CD4-positive, alpha-beta memory T cell (primary cell): ENCODE measurements at regions not wholly inside any gene's neighbourhood (a gene's known extent, or its start where the extent isn't known, plus 50 kb on each side); places are given as distances from the start of the nearest gene placed in this dataset.

Experiments used
- CTCF ChIA-PET: fragments of 350-600 bp; sonication (Branson Sonifier 250); formaldehyde crosslinking; loops from one replicate; lab custom pipeline; 2021; ENCODE audit warnings: inconsistent platforms; ENCODE audit not compliant: partially characterized antibody; lab: Charles Lee
- POLR2A ChIA-PET: fragments of 350-600 bp; sonication (Branson Sonifier 250); formaldehyde crosslinking; loops from one replicate; lab custom pipeline; 2021; ENCODE audit not compliant: partially characterized antibody; lab: Charles Lee
- DNase-seq, 5 donors: peaks; one replicate each; pipeline versions ENCODE4 v3.0.0 to v3.0.0-alpha.2; 2020 to 2022; ENCODE audit warnings: mixed read lengths in 1 of 5
- H3K27ac ChIP-seq: one replicate; pipeline ENCODE4 v1.7.0; 2013; ENCODE audit warnings: low read depth, low read length
- H3K27me3 ChIP-seq: 2 replicates; pipeline ENCODE4 v1.7.0; 2013; ENCODE audit warnings: mild to moderate bottlenecking, low read length, moderate library complexity; ENCODE audit not compliant: insufficient read depth
- H3K36me3 ChIP-seq: 2 replicates; pipeline ENCODE4 v1.7.0; 2013; ENCODE audit warnings: mild to moderate bottlenecking, low read length, moderate library complexity; ENCODE audit not compliant: insufficient read depth
- H3K4me1 ChIP-seq: 2 replicates; pipeline ENCODE4 v1.7.0; 2013; ENCODE audit warnings: mild to moderate bottlenecking, low read length, moderate library complexity; ENCODE audit not compliant: insufficient read depth
- H3K4me3 ChIP-seq, 2 donors: one replicate each; pipeline ENCODE4 v1.7.0; 2013; ENCODE audit warnings: low read length in 2 of 2, mild to moderate bottlenecking in 1 of 2
- H3K9me3 ChIP-seq, 2 donors: one replicate each; pipeline ENCODE4 v1.7.0; 2013; ENCODE audit warnings: low read length in 2 of 2, control low read depth in 1 of 2; ENCODE audit not compliant: control insufficient read depth in 1 of 2
- H3K27ac Mint-ChIP-seq, 7 donors: one replicate each; pipeline ENCODE4 v1.8.0; 2020 to 2021; ENCODE audit warnings: mixed read lengths in 7 of 7, mild to moderate bottlenecking in 6 of 7, inconsistent platforms in 3 of 7, moderate library complexity in 3 of 7
- H3K27me3 Mint-ChIP-seq, 2 donors: one replicate each; pipeline ENCODE4 v1.8.0; 2020 to 2021; ENCODE audit warnings: mixed read lengths in 2 of 2
- H3K36me3 Mint-ChIP-seq, 2 donors: one replicate each; pipeline ENCODE4 v1.8.0; 2020 to 2021; ENCODE audit warnings: mixed read lengths in 2 of 2, inconsistent platforms in 1 of 2, mild to moderate bottlenecking in 1 of 2
- H3K4me1 Mint-ChIP-seq, 4 donors: one replicate each; pipeline ENCODE4 v1.8.0; 2020 to 2021; ENCODE audit warnings: mixed read lengths in 4 of 4, mild to moderate bottlenecking in 1 of 4
- H3K4me3 Mint-ChIP-seq, 8 donors: one replicate each; pipeline ENCODE4 v1.8.0; 2020 to 2021; ENCODE audit warnings: mixed read lengths in 8 of 8, mild to moderate bottlenecking in 7 of 8, moderate library complexity in 6 of 8, inconsistent platforms in 3 of 8
- H3K9me3 Mint-ChIP-seq, 8 donors: one replicate each; pipeline ENCODE4 v1.8.0; 2020 to 2021; ENCODE audit warnings: mixed read lengths in 8 of 8, mild to moderate bottlenecking in 5 of 8, inconsistent platforms in 3 of 8, moderate library complexity in 1 of 8
- intact Hi-C: fragments of 100-400 bp; cut with micrococcal nuclease; formaldehyde crosslinking; loops from one replicate; pipeline ENCODE4 v1.15.1; 2023

GRCh38 chr12:23303220-23303619 is 646.2 kb downstream of the SOX5 start:
- no peaks in the 10 kb centered on the region for H3K9me3 ChIP-seq
- CTCF ChIA-PET, result no interaction called here
- Mint-ChIP-seq H3K4me3 (no peak overlapping the region), H3K36me3 (no peaks in the 10 kb centered on the region), H3K27me3 (no peaks in the 10 kb centered on the region), H3K27ac (no peak overlapping the region), H3K4me1 (no peaks in the 10 kb centered on the region), H3K9me3 (peaks cover 0 to 13% (median 3%) of the 10 kb centered on the region in 8 donors)
- intact Hi-C loops, result no loop called here
- H3K4me1 ChIP-seq, result no peaks in the 10 kb centered on the region
- DNase-seq, result no peak
- no peaks in the 10 kb centered on the region for H3K27me3 ChIP-seq
- H3K4me3 ChIP-seq, result no peak overlapping the region
- POLR2A ChIA-PET, result no interaction called here
- no peak overlapping the region for H3K27ac ChIP-seq
- H3K36me3 ChIP-seq, result no peaks in the 10 kb centered on the region

- intact Hi-C loops, result no loop called here
- Mint-ChIP-seq H3K27ac (no peak overlapping the region), H3K4me1 (no peaks in the 10 kb centered on the region), H3K4me3 (no peak overlapping the region), H3K9me3 (peaks cover 0 to 10% (median 3%) of the 10 kb centered on the region in 8 donors), H3K27me3 (no peaks in the 10 kb centered on the region), H3K36me3 (no peaks in the 10 kb centered on the region)
- ChIA-PET CTCF (no interaction called here), POLR2A (no interaction called here)
- Histone ChIP-seq H3K4me3 (no peak overlapping the region), H3K9me3 (no peaks in the 10 kb centered on the region), H3K4me1 (no peaks in the 10 kb centered on the region), H3K36me3 (no peaks in the 10 kb centered on the region), H3K27me3 (no peaks in the 10 kb centered on the region), H3K27ac (no peak overlapping the region)
- DNase-seq, result no peak
Measured at GRCh38 chr12:23303821-23304220, 645.6 kb downstream of the SOX5 start.

- POLR2A ChIA-PET, result no interaction called here
Measured at GRCh38 chr12:23333938-23334337, 615.5 kb downstream of the SOX5 start.

GRCh38 chr12:23335593-23335992 is 613.9 kb downstream of the SOX5 start:
- H3K36me3 ChIP-seq, result no peaks in the 10 kb centered on the region
- peaks cover 0 to 10% (median 0%) of the 10 kb centered on the region in 8 donors for H3K9me3 Mint-ChIP-seq
- H3K27me3 Mint-ChIP-seq, result no peaks in the 10 kb centered on the region
- no peaks in the 10 kb centered on the region for H3K4me1 Mint-ChIP-seq
- intact Hi-C loops, result no loop called here
- no peaks in the 10 kb centered on the region for H3K36me3 Mint-ChIP-seq
- no peak overlapping the region for H3K4me3 ChIP-seq
- no peaks in the 10 kb centered on the region for H3K4me1 ChIP-seq
- no peak overlapping the region for H3K4me3 Mint-ChIP-seq
- H3K27ac Mint-ChIP-seq, result no peak overlapping the region
- H3K27ac ChIP-seq, result no peak overlapping the region
- no peaks in the 10 kb centered on the region for H3K9me3 ChIP-seq
- no peak for DNase-seq
- ChIA-PET POLR2A (no interaction called here), CTCF (no interaction called here)
- no peaks in the 10 kb centered on the region for H3K27me3 ChIP-seq

More at GRCh38 chr12:23333938-23334337, 615.5 kb downstream of the SOX5 start:
- Mint-ChIP-seq H3K27me3 (no peaks in the 10 kb centered on the region), H3K4me1 (no peaks in the 10 kb centered on the region), H3K36me3 (no peaks in the 10 kb centered on the region), H3K4me3 (no peak overlapping the region), H3K9me3 (peaks cover 0 to 8% (median 0%) of the 10 kb centered on the region in 8 donors), H3K27ac (no peak overlapping the region)
- CTCF ChIA-PET, result no interaction called here
- DNase-seq, result no peak
- Histone ChIP-seq H3K4me1 (no peaks in the 10 kb centered on the region), H3K27ac (no peak overlapping the region), H3K9me3 (no peaks in the 10 kb centered on the region), H3K27me3 (no peaks in the 10 kb centered on the region), H3K4me3 (no peak overlapping the region), H3K36me3 (no peaks in the 10 kb centered on the region)
- intact Hi-C loops, result no loop called here

- no peaks in the 10 kb centered on the region for H3K27me3 Mint-ChIP-seq
- no peak overlapping the region for H3K4me3 ChIP-seq
- ChIA-PET POLR2A (no interaction called here), CTCF (no interaction called here)
- H3K4me3 Mint-ChIP-seq, result no peak overlapping the region
- H3K27me3 ChIP-seq, result no peaks in the 10 kb centered on the region
- no peaks in the 10 kb centered on the region for H3K9me3 ChIP-seq
- H3K27ac Mint-ChIP-seq, result no peak overlapping the region
- no peaks in the 10 kb centered on the region for H3K36me3 ChIP-seq
- H3K27ac ChIP-seq, result no peak overlapping the region
- H3K4me1 ChIP-seq, result no peaks in the 10 kb centered on the region
- no peak for DNase-seq
- peaks cover 0 to 10% (median 0%) of the 10 kb centered on the region in 8 donors for H3K9me3 Mint-ChIP-seq
- H3K36me3 Mint-ChIP-seq, result no peaks in the 10 kb centered on the region
- intact Hi-C loops, result no loop called here
- H3K4me1 Mint-ChIP-seq, result no peaks in the 10 kb centered on the region
Measured at GRCh38 chr12:23337213-23337612, 612.3 kb downstream of the SOX5 start.

GRCh38 chr12:23340351-23340750 is 609.1 kb downstream of the SOX5 start:
- Histone ChIP-seq H3K27me3 (no peaks in the 10 kb centered on the region), H3K4me3 (no peak overlapping the region), H3K9me3 (no peaks in the 10 kb centered on the region), H3K27ac (no peak overlapping the region), H3K4me1 (no peaks in the 10 kb centered on the region), H3K36me3 (no peaks in the 10 kb centered on the region)
- H3K4me3 Mint-ChIP-seq, result no peak overlapping the region
- H3K9me3 Mint-ChIP-seq, result peaks cover 0 to 10% (median 2%) of the 10 kb centered on the region in 8 donors
- POLR2A ChIA-PET, result no interaction called here
- H3K27ac Mint-ChIP-seq, result no peak overlapping the region
- H3K36me3 Mint-ChIP-seq, result no peaks in the 10 kb centered on the region
- H3K4me1 Mint-ChIP-seq, result no peaks in the 10 kb centered on the region
- H3K27me3 Mint-ChIP-seq, result no peaks in the 10 kb centered on the region
- intact Hi-C loops, result no loop called here
- no peak for DNase-seq
- CTCF ChIA-PET, result no interaction called here

- no peaks in the 10 kb centered on the region for H3K27me3 ChIP-seq
- peaks cover 0 to 11% (median 3%) of the 10 kb centered on the region in 8 donors for H3K9me3 Mint-ChIP-seq
- CTCF ChIA-PET, result no interaction called here
- no peak overlapping the region for H3K27ac ChIP-seq
- H3K27ac Mint-ChIP-seq, result no peak overlapping the region
- DNase-seq, result no peak
- intact Hi-C loops, result no loop called here
- H3K36me3 ChIP-seq, result no peaks in the 10 kb centered on the region
- no peaks in the 10 kb centered on the region for H3K36me3 Mint-ChIP-seq
- no peaks in the 10 kb centered on the region for H3K27me3 Mint-ChIP-seq
- H3K4me3 ChIP-seq, result no peak overlapping the region
- no peaks in the 10 kb centered on the region for H3K4me1 ChIP-seq
- no peak overlapping the region for H3K4me3 Mint-ChIP-seq
- POLR2A ChIA-PET, result no interaction called here
- no peaks in the 10 kb centered on the region for H3K4me1 Mint-ChIP-seq
- H3K9me3 ChIP-seq, result no peaks in the 10 kb centered on the region
Measured at GRCh38 chr12:23342407-23342806, 607.1 kb downstream of the SOX5 start.

GRCh38 chr12:23349564-23349963 is 599.9 kb downstream of the SOX5 start:
- Mint-ChIP-seq H3K27ac (no peak overlapping the region), H3K4me1 (no peaks in the 10 kb centered on the region), H3K9me3 (peaks cover 0 to 8% (median 1%) of the 10 kb centered on the region in 8 donors), H3K4me3 (no peak overlapping the region), H3K36me3 (no peaks in the 10 kb centered on the region), H3K27me3 (no peaks in the 10 kb centered on the region)
- no peak overlapping the region for H3K4me3 ChIP-seq
- POLR2A ChIA-PET, result no interaction called here
- CTCF ChIA-PET, result no interaction called here
- no peaks in the 10 kb centered on the region for H3K27me3 ChIP-seq
- intact Hi-C loops, result no loop called here
- no peaks in the 10 kb centered on the region for H3K36me3 ChIP-seq
- H3K27ac ChIP-seq, result no peak overlapping the region
- no peak for DNase-seq
- H3K4me1 ChIP-seq, result no peaks in the 10 kb centered on the region
- no peaks in the 10 kb centered on the region for H3K9me3 ChIP-seq
